ENCODE measurements at regions not wholly inside any gene's neighbourhood (a gene's known extent, or its start where the extent isn't known, plus 50 kb on each side); places are given as distances from the start of the nearest gene placed in this dataset.

- TF ChIP-seq, protein P1, sequence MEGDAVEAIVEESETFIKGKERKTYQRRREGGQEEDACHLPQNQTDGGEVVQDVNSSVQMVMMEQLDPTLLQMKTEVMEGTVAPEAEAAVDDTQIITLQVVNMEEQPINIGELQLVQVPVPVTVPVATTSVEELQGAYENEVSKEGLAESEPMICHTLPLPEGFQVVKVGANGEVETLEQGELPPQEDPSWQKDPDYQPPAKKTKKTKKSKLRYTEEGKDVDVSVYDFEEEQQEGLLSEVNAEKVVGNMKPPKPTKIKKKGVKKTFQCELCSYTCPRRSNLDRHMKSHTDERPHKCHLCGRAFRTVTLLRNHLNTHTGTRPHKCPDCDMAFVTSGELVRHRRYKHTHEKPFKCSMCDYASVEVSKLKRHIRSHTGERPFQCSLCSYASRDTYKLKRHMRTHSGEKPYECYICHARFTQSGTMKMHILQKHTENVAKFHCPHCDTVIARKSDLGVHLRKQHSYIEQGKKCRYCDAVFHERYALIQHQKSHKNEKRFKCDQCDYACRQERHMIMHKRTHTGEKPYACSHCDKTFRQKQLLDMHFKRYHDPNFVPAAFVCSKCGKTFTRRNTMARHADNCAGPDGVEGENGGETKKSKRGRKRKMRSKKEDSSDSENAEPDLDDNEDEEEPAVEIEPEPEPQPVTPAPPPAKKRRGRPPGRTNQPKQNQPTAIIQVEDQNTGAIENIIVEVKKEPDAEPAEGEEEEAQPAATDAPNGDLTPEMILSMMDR (conservative IDR thresholded peaks at IDR 0.05 in 1 of 2, IDR thresholded peaks at IDR 0.05 in 1 of 2; ENCODE audit: extremely low read depth in 1 of 2, insufficient read depth in 1 of 2, low read depth in 1 of 2, low read length in 2 of 2) = no peak
- no peak for TF ChIP-seq EZH2 (IDR thresholded peaks at IDR 0.05; ENCODE audit: borderline replicate concordance, low read length)
These were observed 368.1 kb upstream of the CDH19 start for GRCh38 chr18:66971960-66972359.

All from mammary epithelial cell (primary cell).